Uterus (tissue), 3 donors: ENCODE measurements at regions not wholly inside any gene's neighbourhood (a gene's known extent, or its start where the extent isn't known, plus 50 kb on each side); places are given as distances from the start of the nearest gene placed in this dataset.

Experiments used
- DNase-seq, 2 donors: peaks; one replicate each; pipeline ENCODE4 v3.0.0-alpha.2; 2019 to 2020
- H3K27ac ChIP-seq, 2 donors: fragments of 200-600 bp; sonication (generic); 1 replicate in 1 of 2; 2 replicates in 1 of 2; pipeline ENCODE4 v1.5.1; 2016 to 2018
- H3K27me3 ChIP-seq, 2 donors: fragments of 200-600 bp; sonication (generic); one replicate each; pipeline ENCODE4 v1.5.1; 2018 to 2019; ENCODE audit warnings: control low read depth in 1 of 2
- H3K36me3 ChIP-seq, 2 donors: fragments of 200-600 bp; sonication (generic); one replicate each; pipeline ENCODE4 v1.5.1; 2019; ENCODE audit warnings: control low read depth in 1 of 2
- H3K4me1 ChIP-seq, 2 donors: fragments of 200-600 bp; sonication (generic); one replicate each; pipeline ENCODE4 v1.5.1; 2018 to 2019; ENCODE audit warnings: control low read depth in 1 of 2
- H3K4me3 ChIP-seq, 2 donors: fragments of 200-600 bp; sonication (generic); 1 replicate in 1 of 2; 2 replicates in 1 of 2; pipeline ENCODE4 v1.5.1; 2018 to 2019; ENCODE audit warnings: mild to moderate bottlenecking in 1 of 2
- H3K9me3 ChIP-seq, 2 donors: fragments of 200-600 bp; sonication (generic); one replicate each; pipeline ENCODE4 v1.5.1; 2019; ENCODE audit warnings: control low read depth in 1 of 2
- CTCF ChIP-seq, 4 experiments: fragments of 200-600 bp in 2 of 4; fragments of 450-650 bp in 2 of 4; sonication (generic) in 2 of 4; IDR thresholded peaks; one replicate each; pipeline ENCODE4 v1.5.1; 2016 to 2019; ENCODE audit warnings: antibody characterized with exemption in 4 of 4, mild to moderate bottlenecking in 2 of 4, moderate library complexity in 1 of 4
- POLR2A ChIP-seq, 2 donors: fragments of 450-650 bp; IDR thresholded peaks; one replicate each; pipeline ENCODE4 v1.6.1; 2016; ENCODE audit warnings: antibody characterized with exemption in 2 of 2, mild to moderate bottlenecking in 1 of 2, moderate library complexity in 1 of 2
- intact Hi-C: fragments of 100-400 bp; cut with DNase I; formaldehyde crosslinking; loops from one replicate; pipeline ENCODE4 v1.15.1; 2023; ENCODE audit warnings: low total_unique reads
- donor health status: DM: yes; HTN: yes; CAD: no.

DNA sequence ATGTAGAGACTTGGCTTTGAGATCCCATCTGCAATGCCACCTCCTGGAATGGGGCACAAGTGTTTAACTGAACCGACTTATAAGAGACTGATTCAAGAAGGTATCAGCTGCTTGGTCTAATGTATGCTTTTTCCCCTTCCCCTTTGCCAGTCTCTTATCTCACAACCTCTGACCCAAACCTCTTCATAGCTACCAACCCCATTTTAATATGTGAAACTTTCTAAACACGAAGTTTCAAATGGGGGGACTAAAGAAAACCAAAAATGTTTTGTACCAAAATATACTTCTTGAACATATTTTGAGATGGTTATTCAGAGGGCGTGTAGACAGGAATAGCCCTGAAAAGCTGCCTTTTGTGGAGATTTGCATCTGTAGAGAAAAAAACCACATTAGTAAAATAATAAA, 73.1 kb downstream of the OXSM start:
- no peaks in the 10 kb centered on the region for H3K9me3 ChIP-seq
- intact Hi-C loops: no loop called here
- no peaks in the 10 kb centered on the region for H3K27me3 ChIP-seq
- H3K4me3 ChIP-seq: no peak overlapping the region
- no peaks in the 10 kb centered on the region for H3K36me3 ChIP-seq
- no peak overlapping the region for H3K27ac ChIP-seq
- DNase-seq: no peak
- H3K4me1 ChIP-seq: no peaks in the 10 kb centered on the region
- no peak for TF ChIP-seq POLR2A (IDR thresholded peaks at IDR 0.05)
- TF ChIP-seq CTCF (IDR thresholded peaks at IDR 0.05): no peak

DNA sequence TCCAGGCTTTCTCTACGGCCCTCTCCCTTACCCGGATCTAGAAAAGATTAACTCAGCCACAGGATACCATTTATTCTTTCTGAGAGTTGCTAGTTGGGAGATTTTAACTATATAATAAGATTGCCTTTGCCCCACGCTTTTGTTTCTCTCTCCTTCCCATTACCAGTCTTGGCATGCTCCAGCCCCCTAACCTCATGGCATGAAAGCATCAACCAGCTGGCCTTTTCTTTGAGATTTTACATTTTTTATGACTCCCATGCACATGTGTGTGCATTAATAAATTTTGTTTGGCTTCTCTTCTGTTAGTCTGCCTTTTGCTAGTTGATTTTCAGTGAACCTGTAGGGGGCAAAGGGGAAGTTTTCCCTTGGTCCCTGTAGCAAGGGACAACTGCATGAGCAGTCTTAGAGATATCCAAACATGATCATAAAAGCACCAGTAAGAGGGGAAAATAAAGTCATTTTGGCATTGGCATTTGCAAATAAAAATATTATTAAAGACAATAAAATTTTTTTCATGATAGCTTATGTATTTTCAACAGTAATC, 73.6 kb downstream of the OXSM start:
- DNase-seq: no peak

GRCh38 chr3:25870452-25870851, 80.6 kb downstream of the OXSM start:
- H3K4me3 ChIP-seq: no peak overlapping the region
- no peaks in the 10 kb centered on the region for H3K9me3 ChIP-seq
- H3K27ac ChIP-seq: no peak overlapping the region
- no peaks in the 10 kb centered on the region for H3K36me3 ChIP-seq
- TF ChIP-seq CTCF (IDR thresholded peaks at IDR 0.05) (no peak), POLR2A (IDR thresholded peaks at IDR 0.05) (no peak)
- no peaks in the 10 kb centered on the region for H3K4me1 ChIP-seq
- intact Hi-C loops: no loop called here
- H3K27me3 ChIP-seq: no peaks in the 10 kb centered on the region
- no peak for DNase-seq

More for the DNA sequence above, 73.6 kb downstream of the OXSM start:
- Histone ChIP-seq H3K4me1 (no peaks in the 10 kb centered on the region), H3K36me3 (no peaks in the 10 kb centered on the region), H3K4me3 (no peak overlapping the region), H3K27me3 (no peaks in the 10 kb centered on the region), H3K9me3 (no peaks in the 10 kb centered on the region), H3K27ac (no peak overlapping the region)
- no peak for TF ChIP-seq CTCF (IDR thresholded peaks at IDR 0.05)
- TF ChIP-seq POLR2A (IDR thresholded peaks at IDR 0.05): no peak
- intact Hi-C loops: no loop called here

- no peaks in the 10 kb centered on the region for H3K4me1 ChIP-seq
- no peak for TF ChIP-seq POLR2A (IDR thresholded peaks at IDR 0.05)
- no peak for TF ChIP-seq CTCF (IDR thresholded peaks at IDR 0.05)
- no peaks in the 10 kb centered on the region for H3K27me3 ChIP-seq
- no peaks in the 10 kb centered on the region for H3K9me3 ChIP-seq
- DNase-seq: no peak
- no peak overlapping the region for H3K4me3 ChIP-seq
- H3K27ac ChIP-seq: no peak overlapping the region
- no peaks in the 10 kb centered on the region for H3K36me3 ChIP-seq
- intact Hi-C loops: no loop called here
Observed at GRCh38 chr3:25872200-25872877, 82.4 kb downstream of the OXSM start.

- H3K9me3 ChIP-seq: no peaks in the 10 kb centered on the region
- no peaks in the 10 kb centered on the region for H3K4me1 ChIP-seq
- no peak overlapping the region for H3K4me3 ChIP-seq
- intact Hi-C loops: no loop called here
- H3K36me3 ChIP-seq: no peaks in the 10 kb centered on the region
- TF ChIP-seq CTCF (IDR thresholded peaks at IDR 0.05): no peak
- H3K27me3 ChIP-seq: no peaks in the 10 kb centered on the region
- DNase-seq: no peak
- H3K27ac ChIP-seq: no peak overlapping the region
Observed at GRCh38 chr3:25883492-25883891, 93.6 kb downstream of the OXSM start.
